HG03432 (cell line): ENCODE measurements at regions not wholly inside any gene's neighbourhood (a gene's known extent, or its start where the extent isn't known, plus 50 kb on each side); places are given as distances from the start of the nearest gene placed in this dataset.

Experiments used
- ATAC-seq: cut with Tn5 transposase; IDR thresholded peaks from one replicate; pipeline ENCODE4 v1.9.1; 2021; ENCODE audit warnings: mild to moderate bottlenecking, moderate library complexity; ENCODE audit not compliant: unreplicated experiment

DNA sequence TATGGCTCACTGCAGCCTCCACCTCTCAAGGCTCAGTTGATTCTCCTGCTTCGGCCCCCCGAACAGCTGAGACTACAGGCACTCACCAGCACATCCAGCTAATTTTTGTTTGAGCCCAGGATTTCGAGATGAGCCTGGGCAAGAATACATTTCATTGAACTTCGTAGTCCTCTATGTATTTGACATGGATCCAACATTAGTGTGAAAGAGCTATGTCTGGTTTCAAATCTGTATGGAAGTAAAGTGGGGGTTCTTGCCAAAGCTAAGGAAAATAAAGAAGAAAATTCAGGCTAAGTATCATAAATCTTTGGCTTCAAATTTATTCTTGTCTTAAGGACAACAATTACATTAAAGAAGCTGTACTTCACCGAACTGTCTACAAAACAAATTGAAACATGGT, 1291.7 kb upstream of the CRIM1 start:
- no peak for ATAC-seq

DNA sequence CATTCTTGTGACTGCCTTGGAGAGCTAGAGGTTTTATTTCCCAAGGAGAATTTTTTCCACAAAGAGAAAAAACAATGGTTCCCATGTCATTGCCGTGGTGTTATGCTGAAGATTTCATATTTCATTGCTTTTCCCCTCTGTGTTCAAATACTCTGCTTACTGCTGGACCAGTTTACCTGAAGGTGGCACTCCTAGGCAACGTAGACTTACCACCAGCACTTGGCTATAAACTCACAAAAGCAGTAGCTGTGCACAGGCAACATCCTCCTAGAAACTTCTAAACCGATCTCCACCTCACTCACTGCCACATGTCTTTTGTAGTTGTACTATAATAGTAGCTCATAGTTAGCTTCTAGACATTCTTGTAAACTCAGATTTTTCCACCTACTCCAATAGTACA, 1319.7 kb upstream of the CRIM1 start:
- ATAC-seq, result no peak

DNA sequence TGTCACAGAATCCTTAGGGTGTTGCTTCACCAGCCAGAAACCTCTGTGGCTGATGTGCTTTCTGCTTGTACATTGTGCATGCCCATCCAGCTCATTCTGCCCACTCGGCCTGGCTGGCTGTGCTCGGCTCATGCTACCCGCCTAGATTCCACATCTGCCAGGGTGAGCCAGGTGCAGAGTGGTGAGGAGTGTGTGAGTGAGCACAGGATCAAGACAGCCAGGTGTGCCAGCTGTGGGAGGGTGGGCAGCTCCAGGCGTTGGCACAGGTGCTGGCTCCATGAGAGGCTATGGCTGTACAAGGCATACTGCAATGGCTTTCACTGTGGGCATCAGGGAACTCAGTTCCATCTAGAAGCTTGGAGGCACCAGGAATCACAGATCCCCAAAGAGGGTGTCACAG, 1321.8 kb upstream of the CRIM1 start:
- no peak for ATAC-seq

DNA sequence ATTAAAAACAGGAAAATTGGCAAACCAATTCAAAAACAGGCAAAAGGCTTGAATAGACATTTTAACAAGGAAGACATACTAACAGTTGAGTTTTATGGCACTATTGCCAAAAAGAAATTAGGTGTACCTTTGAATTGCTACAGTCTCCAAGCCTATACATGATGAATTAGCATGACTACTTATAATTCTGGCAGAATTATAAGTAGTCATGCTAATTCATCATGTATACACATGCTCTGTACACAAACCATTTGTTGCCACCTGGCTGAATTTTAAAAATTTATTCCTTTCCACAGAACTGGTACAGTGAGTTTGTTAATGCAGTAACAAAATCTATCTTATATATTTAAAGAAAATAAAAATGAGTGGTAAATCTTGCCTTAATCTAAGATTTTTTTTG, 1332.0 kb upstream of the CRIM1 start:
- ATAC-seq, result no peak

DNA sequence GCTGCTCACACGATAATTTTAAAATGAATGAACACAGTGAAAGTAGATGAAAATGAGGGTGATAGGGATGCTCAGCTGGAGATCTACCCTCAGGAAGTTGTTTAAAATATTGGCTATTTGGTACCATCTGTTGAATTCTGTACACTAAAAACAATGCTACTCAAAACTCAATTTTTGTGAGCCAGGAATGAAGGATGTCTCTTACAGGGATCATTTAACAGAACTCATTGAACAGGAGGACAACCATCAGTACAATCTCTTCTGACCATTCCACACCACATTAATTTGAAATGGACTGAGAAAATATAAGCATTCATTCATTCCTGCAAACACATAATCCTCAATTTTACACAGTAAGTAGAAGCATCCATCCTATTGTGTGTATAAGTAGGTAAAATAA, 1355.1 kb upstream of the CRIM1 start:
- no peak for ATAC-seq

DNA sequence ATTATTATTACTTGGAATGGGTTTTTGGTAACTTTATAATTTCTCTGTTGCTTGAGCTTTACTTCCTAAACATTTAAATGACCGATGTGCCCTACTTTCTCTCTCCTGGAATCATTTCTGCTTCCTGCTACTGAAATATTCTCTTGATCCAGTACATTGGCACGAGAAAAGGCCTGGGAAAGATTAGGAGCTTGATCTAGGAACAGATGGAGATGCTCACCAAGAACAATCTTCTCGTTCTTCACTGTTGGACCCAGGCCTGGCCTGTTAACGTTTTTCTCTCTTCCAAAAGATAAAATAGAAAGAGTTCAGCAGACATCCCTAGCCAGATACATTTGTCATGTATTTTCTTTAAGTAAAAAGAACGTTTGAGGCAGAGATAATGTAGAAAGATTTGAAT, 1356.8 kb upstream of the CRIM1 start:
- no peak for ATAC-seq

DNA sequence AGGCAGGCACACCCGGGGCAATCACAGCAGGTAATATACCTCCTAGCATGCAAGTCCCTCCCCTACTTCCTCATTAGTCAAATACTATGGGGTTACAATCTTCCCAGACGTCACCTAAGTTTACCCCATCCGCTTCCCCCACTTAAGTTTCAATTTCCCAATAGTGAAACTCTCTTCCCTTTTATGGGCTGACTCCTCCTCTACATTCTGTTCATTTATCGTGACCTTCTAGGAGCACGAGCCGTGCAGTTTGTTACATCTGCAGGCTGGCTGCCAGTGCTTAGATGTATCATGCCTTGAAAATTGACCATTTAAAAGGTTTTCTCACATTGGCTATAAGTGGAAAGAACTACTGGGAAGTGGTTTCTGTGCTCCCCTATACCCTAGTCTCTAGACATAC, 1357.8 kb upstream of the CRIM1 start:
- ATAC-seq, result no peak

DNA sequence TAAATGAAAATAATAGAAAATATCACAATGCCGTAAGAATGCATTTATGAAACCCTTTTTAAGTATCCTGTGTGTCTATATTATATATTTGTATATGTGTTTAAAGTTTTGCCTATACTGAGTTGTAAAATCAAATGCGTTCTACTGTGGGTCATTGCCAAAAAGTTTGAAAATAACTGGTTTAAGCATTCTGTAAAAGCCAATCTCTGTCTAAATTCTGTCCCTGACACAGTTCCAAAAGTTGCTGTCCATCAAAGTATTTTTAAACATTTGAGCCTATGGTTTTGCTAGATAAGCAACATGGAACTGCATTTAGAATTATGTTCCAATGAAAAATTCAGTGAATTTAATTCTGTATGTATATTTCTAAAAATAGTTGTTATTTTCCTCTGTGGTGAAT, 1360.4 kb upstream of the CRIM1 start:
- no peak for ATAC-seq

DNA sequence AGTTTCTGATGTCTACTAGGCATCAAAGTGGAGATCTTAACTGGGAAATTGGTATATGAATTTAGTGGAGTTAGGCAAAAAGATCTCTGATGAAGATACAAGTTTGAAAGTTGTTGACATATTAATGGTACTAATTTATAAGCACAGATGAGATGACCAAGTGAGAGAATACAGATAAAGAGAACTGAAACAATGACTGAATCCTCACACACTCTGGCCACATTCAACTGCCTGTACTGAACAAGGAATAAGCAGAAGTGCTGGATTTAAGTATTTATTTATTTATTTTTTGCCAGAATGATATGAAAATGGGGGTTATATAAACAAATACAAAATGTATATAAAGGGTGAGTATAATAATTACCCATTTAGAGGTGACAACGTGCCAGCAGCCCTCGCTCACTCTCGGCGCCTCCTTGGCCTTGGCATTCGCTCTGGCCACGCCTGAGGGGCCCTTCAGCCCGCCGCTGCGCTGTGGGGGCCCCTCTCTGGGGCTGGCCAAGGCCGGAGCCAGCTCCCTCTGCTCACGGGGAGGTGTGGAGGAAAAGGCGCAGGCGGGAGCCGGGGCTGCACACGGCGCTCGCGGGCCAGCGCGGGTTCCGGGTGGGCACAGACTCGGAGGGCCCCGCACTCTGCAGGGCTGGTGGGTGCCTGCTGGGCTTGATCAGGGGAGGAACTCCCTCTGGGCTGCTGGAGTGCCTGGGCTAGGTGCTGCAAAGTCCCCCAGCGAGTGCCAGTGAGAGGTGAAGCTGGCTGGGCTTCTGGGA, 1363.9 kb upstream of the CRIM1 start:
- no peak for ATAC-seq

DNA sequence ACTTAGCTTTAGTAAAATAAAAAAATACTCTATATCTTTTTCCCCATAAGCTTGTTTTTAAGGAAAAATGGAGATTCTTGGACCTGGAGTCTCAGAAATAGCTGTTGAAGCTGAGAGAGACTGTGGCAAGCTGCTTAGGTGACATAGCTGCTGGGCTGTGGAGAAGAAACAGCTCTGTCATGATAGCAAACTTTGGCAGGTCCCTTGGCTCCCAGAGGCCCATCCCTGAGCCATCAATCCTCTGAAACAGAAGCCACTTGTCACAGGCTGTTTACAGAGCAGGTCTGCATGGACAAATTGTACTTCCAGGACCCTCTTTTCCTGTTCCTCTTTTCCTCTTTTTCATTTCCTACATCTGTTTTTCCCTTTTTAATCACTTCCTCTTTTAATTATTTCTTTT, 1370.1 kb upstream of the CRIM1 start:
- no peak for ATAC-seq

DNA sequence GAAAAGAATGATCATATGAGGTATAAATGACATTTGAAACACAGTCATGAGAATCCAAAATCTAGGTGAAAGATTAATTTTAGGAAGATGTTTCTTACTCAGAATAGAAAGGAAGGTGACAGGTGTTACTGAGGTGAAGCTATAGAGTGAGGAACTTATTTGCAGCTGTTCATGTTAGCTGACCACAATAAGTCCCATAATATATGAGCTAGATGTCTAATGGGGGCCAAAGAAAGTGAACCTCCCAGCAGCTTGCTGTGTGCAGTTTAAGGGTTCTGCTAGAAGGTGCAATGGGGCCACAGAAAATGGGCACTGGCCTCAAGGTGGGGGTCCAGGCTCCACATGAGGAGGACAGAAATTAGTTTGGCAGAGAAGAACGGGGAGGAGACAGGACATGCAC, 1374.9 kb upstream of the CRIM1 start:
- no peak for ATAC-seq

DNA sequence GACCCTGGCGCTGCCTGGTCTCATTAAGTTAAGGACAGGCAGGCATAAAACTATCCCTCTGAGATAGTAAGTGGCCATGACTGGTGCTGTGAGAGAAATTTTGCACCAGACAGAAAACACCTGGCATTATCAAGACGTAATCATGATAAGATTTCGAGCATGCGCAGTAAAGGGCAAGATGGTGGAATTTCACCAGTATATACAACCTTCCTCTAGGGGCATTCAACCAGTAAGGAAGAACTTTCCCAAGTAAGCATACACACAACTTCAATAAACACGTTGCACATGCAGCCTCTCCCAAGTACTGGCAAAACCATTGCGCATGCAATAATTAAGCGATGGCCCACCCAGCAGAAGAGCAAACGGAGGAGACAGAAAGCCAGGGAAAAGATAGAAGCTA, 1376.4 kb upstream of the CRIM1 start:
- no peak for ATAC-seq

DNA sequence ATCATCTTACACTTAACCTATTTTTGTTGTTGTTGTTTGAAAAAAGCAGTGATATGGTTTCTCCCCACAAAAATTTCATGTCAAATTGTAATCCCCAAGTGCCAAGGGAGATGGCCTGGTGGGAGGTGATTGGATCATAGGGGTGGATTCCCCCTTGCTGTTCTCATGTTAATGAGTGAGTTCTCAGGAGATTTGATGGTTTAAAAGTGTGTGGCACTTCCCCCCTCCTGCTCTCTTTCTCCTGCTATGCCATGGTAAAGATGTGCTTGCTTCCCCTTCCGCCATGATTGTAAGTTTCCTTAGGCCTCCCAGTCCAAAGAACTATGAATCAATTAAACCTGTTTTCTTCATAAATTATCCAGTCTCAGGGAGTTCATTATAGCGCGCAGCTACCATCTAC, 1362.7 kb upstream of the FAM98A start:
- ATAC-seq, result no peak

DNA sequence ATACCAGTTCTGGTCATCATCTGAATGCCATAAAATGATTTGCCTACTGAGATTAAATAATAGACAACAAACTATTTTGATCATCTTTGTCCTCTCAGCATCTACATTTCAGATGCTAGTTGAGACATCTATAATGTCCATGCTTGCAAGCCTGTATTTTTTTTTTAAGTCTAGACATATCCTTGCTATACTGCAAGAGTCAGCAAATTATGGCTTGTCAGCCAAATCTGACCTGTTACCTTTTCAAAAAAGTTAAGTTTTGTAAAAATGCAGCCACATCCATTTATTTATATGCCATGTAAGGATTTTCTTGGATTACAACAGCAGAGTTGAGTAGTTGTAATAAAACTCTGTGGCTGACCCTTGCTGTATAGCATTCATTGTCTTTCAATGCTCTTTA, 1355.7 kb upstream of the FAM98A start:
- no peak for ATAC-seq

DNA sequence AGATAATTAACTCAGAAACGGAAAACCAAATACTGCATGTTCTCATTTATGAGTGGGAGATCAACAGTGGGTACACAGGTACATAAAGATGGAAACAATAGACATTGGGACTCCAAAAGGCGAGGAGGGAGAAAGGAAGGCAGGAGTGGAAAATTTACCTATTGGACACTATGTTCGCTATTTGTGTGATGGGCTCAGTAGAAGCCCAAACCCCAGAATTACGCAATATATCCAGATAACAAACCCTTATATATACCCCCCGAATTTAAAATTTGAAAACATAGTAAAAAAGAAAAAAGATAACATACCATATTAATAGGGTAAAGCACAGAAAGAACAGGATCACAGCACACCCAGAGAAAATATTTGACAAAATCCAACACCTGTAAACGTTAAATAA, 1351.7 kb upstream of the FAM98A start:
- no peak for ATAC-seq

DNA sequence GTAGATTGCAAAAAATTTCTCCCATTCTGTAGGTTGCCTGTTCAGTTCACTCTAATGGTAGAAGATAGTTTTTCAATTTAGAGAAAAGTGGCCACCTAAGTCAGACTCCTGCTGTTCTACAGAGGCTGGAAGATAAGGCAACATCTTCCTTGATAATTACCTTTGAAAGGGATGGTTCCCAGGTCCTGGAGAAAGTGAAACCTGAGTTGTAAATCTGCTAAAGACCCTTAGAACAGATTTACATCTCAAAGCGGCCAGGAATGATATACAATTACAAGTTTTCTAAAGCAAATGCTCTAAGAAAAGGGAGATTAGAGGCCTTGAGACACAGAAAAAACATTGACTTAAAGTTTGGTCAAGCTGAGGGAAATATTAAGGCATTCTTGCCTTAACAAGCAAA, 1350.2 kb upstream of the FAM98A start:
- ATAC-seq, result no peak

DNA sequence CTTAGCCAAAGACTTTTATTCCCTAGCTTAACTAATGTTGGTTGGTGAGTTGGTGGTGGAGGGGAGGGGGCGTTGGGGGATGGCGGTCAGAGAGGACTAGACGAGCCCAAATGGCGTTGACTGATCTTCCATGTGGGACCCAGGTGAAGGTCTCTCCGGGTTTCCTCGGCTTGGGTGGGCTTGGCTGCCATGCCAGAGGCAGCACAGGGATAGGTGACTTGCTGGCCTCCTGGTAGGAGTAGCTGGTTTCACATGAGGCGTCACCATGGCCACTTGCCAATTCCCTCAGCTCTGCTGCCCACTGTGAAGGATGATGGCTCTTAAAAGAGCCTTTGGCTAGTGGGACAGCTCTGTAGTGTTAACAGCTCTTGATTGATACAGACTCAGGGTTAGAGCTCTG, 1337.0 kb upstream of the FAM98A start:
- no peak for ATAC-seq

DNA sequence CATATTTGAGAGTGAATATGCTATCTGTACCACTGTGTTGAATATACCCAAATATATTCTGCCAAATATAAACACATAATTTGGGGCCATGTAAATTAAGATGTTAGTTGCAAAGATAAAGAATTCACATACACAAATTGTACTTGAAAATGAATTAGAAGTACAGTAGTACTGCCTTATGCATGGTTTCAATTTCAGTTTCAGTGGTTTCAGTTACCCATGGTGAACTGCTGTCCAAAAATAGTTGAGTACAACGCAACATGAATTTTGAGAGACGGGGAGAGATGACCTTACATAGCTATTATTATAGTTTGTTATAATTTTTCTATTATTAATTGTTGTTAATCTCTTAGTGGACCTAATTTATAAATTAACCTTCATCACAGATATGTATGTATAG, 1313.0 kb upstream of the FAM98A start:
- ATAC-seq, result peak; percentile 99

DNA sequence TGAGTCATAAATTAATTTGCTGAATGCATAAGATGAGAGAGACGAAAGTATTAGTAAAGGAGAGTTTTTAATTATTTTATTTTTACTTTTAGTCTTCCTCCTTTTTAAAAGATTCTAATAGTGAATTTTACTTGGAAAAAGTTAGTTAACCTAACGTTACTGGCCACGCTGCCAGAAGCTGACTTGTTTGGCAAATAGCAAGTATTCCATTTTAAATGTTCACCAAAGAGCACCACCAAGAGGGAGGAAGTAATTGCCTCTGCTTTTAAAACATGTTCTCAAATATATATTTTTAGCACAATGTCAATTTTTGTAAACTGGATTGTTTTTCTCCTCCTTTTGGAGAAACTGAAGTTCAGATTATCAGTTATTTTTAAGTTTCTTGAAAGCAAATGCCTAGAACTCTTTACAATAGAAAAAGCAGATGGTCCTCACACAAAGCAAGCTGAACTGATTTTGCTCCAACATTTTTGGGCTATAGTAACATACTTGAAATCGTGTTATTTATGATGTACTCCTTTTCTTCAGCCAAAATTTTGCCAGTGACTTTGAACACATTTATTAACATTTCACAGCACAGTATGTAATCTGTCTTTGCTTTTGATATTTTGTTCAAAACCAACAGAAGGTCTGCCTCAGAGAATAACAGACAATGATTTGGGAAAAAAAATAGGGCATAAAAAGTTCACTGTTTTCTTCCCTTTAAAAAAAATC, 1311.0 kb upstream of the FAM98A start:
- no peak for ATAC-seq

DNA sequence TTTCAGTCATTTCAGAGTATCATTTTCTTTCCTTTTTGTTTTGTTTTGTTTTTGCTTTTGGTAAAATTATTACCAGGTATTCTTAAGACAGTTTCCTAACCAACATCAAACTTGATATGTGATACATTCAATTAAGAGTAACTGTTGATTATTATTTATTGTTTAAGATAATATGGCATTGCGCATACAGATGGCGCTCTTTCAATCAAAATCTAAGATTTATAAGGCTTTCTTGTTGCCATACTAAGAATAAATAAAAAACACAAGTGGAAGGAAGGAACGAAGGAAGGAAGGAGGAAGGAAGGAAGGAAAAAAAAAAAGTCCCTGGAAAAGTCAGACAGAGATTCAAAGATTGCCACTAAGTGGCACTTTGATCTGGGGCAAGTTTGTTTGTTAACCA, 1308.7 kb upstream of the FAM98A start:
- ATAC-seq, result no peak

DNA sequence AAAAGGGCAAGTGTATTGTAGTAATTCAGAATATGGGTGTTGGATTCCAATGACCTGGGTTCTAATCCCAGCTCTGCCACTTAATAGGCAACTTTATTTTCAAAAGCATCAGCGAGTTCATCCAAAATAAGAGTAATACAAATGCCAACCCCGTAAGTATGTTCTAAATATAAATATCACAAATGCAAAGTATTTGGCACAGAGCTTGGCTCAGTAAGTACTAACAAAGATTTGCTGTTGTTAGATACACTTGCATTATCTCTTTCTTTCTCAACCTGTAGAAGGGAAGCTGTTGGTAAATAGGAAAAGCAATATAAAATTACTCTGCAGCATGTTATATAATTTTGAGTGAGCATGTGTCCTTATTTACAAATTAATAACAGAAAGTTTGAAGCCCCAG, 1302.6 kb upstream of the FAM98A start:
- ATAC-seq, result no peak

DNA sequence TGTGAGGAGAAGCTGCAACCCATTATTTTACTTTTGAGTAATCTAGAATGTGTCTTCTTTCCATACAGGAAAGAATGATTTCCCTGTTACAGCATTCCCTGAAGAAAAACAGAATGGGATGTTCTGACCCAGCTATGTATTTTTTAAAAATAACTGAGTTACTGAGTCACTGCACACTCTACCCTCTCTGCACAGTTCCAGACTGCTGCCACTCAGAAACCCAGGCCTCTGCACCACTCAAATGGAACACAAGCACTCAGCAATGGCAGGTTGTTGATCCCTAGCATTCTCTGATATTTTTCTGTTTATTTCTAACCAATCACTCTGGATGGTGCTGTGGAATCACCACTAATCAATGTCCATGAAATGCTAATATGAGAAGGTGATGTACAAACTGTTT, 1300.0 kb upstream of the FAM98A start:
- no peak for ATAC-seq

DNA sequence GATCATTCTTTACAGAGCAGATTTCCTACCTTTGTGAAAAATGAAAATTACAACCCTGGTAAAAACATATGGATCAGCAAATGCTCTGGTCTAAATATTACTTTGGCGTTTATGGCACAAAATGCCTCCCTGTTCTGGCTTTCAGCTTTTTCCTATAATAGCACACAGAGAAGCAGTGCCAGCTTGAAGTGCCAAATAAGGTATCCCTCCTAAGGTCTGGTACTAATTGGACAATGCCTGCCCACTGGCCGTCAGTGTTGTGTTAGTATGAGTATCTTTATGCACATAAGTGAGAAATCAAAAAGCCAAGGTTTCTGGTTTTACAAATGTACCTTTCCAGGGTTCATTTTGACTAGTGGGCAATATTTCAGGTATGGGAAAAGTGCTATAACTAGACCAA, 1293.7 kb upstream of the FAM98A start:
- ATAC-seq, result no peak
